NOMO-1 treated with DMSO at 0.1 percent for 48 hours (cell line): ENCODE measurements at regions not wholly inside any gene's neighbourhood (a gene's known extent, or its start where the extent isn't known, plus 50 kb on each side); places are given as distances from the start of the nearest gene placed in this dataset.

Experiments used
- DNase-seq: peaks from one replicate; lab custom pipeline; 2025; ENCODE audit not compliant: unreplicated experiment; lab: John Stamatoyannopoulos, UW

DNA sequence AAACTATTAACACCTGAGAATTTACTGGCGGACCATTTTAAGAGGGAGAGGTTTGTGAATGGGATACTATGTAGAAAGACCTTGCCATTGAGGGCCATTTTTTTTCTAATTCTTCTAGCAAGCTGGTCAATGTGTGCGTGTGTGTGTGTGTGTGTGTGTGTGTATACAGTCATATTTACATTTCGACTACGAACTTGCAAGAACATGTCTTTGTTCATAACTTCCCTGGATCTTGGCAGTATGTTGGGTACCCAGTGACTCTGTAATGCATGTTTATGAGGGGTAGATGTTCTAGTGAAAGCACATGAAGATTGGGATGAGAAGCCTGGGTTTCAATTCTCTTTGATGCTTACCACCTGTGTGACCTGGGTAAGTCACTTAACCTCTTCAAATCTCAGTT lies 133.6 kb downstream of the UBE2E3 start:
- no peak for DNase-seq

GRCh38 chr2:181116261-181116660 lies 135.9 kb downstream of the UBE2E3 start:
- no peak for DNase-seq

- no peak for DNase-seq
These were observed 137.0 kb downstream of the UBE2E3 start for GRCh38 chr2:181117206-181117925.

DNA sequence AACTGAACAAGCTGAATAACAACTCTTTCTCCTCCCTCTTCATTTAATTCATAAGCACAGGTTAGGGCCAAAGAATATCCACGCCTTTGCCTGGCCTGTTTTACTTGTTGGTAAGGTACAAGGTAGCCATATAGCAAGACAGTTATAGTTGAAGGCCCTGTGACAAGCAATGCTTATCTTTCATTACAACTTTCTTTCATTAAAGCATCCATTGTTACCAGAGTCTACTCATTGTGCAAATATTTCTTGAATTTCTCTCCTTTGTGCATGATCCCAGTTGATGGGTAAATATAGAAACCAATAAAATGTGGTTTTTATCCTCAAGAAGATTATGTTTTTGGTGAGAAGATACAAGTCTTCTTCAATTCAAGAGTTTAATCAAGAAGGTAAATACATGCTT lies 140.2 kb downstream of the UBE2E3 start:
- no peak for DNase-seq

DNA sequence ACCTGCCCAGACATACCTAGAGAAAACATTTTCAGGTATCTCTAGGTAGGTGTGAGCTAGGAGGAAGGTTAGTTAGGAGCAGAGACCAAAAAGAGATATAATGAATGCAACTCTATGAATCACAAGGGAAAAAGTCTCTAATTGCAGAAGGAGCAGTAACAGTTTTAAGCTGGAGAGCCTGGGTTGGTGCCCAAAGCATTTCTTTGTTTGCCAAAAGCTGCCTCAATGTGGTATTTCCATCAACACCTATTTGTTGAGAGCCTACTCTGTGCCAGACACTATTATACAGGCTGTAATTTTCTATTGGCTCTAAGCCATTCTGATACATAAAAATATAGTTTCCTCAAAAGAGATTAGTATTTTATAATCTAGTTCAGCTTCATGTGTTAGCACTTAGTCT lies 141.6 kb downstream of the UBE2E3 start:
- no peak for DNase-seq

DNA sequence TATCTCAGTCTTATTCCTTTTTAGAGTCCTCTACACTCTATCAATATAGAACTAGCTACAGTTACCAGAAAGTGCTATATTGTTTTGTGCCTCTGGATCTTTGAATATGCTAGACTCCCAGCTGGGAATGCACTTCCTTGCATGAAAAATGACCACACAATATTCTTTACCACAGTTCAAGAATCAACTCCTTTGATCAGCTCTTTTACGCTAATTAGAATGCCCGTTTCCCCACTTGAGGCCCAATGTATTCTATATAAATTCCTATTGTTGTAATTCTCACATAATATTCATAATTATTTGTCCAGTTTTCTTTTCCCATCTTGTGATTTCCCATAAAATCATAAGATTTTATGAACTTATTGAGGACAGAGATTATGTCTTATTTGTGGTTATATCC lies 142.2 kb downstream of the UBE2E3 start:
- no peak for DNase-seq

- peak; percentile 91 for DNase-seq
These were observed 143.4 kb downstream of the UBE2E3 start for GRCh38 chr2:181123798-181124231.

- peak; percentile 50 for DNase-seq
These were observed 144.1 kb downstream of the UBE2E3 start for GRCh38 chr2:181124497-181124896.

DNA sequence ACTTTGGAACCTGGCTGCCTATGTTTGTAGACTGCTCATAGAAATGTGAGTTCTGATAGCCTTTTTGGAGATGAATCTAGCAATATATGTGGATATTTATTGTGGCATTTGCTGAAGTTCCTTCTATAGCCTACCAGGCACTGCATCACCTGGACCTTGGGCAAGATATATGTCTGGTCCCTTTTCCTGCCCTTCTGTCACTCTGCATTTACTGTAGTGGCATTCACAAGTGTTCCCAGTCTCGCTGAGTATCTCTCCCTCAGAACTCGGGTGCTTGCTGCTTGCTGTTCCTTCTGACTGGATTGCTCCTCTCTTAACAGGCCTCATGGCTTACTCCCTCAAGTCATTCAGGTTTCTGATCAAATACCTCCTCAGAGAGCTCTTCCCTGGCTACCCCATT lies 145.0 kb downstream of the UBE2E3 start:
- no peak for DNase-seq

DNA sequence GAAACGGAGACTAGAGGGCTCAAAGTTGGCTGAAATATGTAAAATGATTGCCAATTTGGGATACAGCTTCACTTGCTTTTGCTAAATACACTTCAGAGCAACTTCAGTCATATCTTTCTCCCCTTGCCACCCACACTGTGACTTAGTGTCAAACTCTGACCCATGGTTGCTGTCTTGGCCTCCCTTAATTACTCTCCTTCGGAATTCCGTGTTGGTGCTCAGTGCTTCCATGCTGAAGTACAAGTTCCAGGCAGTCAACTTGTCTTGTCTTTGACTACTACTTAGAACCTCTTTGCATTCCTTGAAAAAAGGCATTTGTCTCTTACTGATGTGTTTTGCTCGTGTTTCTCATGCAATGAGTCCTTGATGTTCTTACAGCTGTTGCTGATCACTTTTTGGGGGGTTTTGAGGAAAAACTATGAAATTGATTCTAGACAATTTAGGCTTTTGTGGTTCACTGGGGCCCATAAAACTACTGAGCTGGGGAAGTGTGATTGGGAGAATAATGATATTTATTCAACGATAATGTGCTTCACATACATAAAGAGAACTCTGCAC lies 146.0 kb downstream of the UBE2E3 start:
- DNase-seq: no peak

GRCh38 chr2:181128199-181128598 lies 147.8 kb downstream of the UBE2E3 start:
- DNase-seq: no peak

- no peak for DNase-seq
These were observed 149.1 kb downstream of the UBE2E3 start for GRCh38 chr2:181129364-181130056.

DNA sequence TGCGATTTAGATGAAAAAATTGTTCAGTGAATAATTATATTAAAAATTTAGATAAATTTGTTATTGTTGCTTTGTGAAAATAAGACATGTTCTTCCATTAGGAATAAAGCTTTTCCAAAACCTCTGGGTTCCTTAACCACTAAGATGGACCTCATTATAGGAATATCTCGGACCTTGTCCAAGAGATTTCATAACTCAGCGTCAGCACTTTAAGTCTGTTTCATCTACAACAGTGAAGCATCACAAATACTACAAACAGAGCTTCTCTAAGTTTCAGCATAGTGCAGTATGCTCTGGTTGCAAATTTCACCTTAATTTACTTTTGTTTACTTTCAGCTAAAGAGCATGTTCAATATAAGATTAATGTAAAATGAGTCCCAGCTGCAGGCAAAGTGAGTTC lies 150.3 kb downstream of the UBE2E3 start:
- no peak for DNase-seq

GRCh38 chr2:181131584-181131983 lies 151.2 kb downstream of the UBE2E3 start:
- DNase-seq: no peak

GRCh38 chr2:181138816-181139215 lies 158.4 kb downstream of the UBE2E3 start:
- no peak for DNase-seq

- no peak for DNase-seq
These were observed 159.4 kb downstream of the UBE2E3 start for GRCh38 chr2:181139831-181140230.

- DNase-seq: no peak
These were observed 160.0 kb downstream of the UBE2E3 start for GRCh38 chr2:181140414-181140813.

DNA sequence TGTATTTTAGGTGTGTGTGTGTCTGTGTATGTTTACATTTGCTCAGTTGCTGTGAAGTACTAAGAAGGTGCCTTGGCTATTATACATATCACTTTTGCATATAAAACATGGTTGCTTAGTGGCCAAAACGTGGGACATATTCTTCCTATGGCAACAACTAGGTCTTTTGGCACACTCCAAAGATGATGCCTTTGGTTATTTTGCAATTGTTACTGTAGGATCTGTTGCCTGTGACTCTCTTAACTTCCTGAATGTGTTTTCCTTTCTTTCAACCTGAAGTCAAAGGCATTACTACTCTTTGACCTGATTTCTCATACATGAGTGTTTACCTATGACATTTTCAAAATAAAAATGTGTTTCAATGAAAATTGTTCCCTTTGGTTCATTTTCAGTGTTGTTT lies 160.5 kb downstream of the UBE2E3 start:
- no peak for DNase-seq

DNA sequence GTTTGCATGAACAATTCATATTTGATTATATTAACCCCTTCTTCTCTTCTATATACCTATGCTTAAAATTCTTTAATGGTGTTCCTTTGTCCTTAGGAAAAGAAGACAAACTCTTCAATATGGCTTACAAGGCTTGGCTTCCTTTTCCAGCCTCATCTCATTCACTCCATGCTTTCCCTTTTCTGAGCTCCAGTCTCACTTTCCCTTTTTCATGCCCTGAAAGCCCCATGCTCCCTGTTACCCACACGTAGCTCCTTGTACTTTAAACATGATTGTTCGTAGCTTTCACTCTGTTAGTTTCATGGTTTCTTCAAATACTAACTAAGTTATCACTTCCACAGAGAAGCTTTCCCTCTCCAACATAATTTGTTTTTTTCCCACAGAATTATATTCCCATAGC lies 161.3 kb downstream of the UBE2E3 start:
- DNase-seq: no peak

- no peak for DNase-seq
These were observed 162.1 kb downstream of the UBE2E3 start for GRCh38 chr2:181142514-181142913.

DNA sequence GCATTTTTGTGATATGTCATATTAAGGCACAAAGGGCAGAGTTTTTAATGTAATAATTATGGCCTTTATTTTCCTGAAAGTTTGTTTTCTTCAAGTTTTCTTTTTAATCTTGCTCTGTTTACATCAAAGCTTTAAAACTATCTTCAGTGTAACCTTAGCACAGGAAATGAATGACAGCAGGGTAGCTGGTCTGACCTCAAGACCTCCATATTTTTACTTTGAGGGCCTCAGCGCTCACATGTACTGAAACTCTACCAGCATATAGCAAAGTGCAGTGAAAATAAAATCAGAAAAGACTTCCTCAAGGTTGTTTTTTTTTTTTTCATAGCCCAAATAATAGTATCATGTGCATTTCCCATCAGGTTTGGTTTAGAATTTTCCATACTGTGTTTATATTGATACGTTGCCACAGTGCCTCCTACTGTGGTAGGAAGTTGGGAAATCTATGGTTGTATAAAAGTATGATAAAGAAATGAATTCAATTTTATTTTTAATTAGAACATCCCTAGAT lies 163.4 kb downstream of the UBE2E3 start:
- DNase-seq: no peak

- no peak for DNase-seq
These were observed 165.2 kb downstream of the UBE2E3 start for GRCh38 chr2:181145645-181146044.
